CD14-positive monocyte (primary cell): ENCODE measurements at regions not wholly inside any gene's neighbourhood (a gene's known extent, or its start where the extent isn't known, plus 50 kb on each side); places are given as distances from the start of the nearest gene placed in this dataset.

Experiments
- DNase-seq, 3 donors: peaks; one replicate each; pipeline ENCODE4 v3.0.0-alpha.2; 2011 to 2022
- H2AFZ ChIP-seq: 2 replicates; pipeline ENCODE4 v1.6.0; 2012; ENCODE audit warnings: mild to moderate bottlenecking, low read depth, low read length, inconsistent platforms; ENCODE audit not compliant: insufficient read depth, poor library complexity, severe bottlenecking
- H3K27ac ChIP-seq, 2 donors: 1 replicate in 1 of 2; 2 replicates in 1 of 2; pipeline ENCODE4 v1.5.1; 2012 to 2013; ENCODE audit warnings: low read length in 2 of 2, control low read depth in 1 of 2, inconsistent platforms in 1 of 2, low read depth in 1 of 2, mild to moderate bottlenecking in 1 of 2
- H3K27me3 ChIP-seq, 2 donors: one replicate each; pipeline versions ENCODE4 v1.6.0 to v1.6.1; 2011 to 2013; ENCODE audit warnings: low read length in 2 of 2; ENCODE audit not compliant: control insufficient read depth in 2 of 2, insufficient read depth in 2 of 2
- H3K36me3 ChIP-seq, 2 donors: replicated peaks in 1 of 2; 1 replicate in 1 of 2; 2 replicates in 1 of 2; pipeline versions ENCODE4 v1.5.1 to v1.6.1; 2012 to 2013; ENCODE audit warnings: low read length in 2 of 2, control low read depth in 1 of 2, inconsistent platforms in 1 of 2, mild to moderate bottlenecking in 1 of 2; ENCODE audit not compliant: insufficient read depth in 2 of 2, control insufficient read depth in 1 of 2
- H3K4me1 ChIP-seq, 2 donors: 1 replicate in 1 of 2; 2 replicates in 1 of 2; pipeline versions ENCODE4 v1.5.1 to v1.6.1; 2012 to 2013; ENCODE audit warnings: low read length in 2 of 2, control low read depth in 1 of 2, inconsistent platforms in 1 of 2, mild to moderate bottlenecking in 1 of 2, moderate library complexity in 1 of 2; ENCODE audit not compliant: insufficient read depth in 2 of 2, control insufficient read depth in 1 of 2
- H3K4me2 ChIP-seq: replicated peaks from 2 replicates; pipeline ENCODE3; 2012; ENCODE audit warnings: low read length, moderate library complexity, mild to moderate bottlenecking; ENCODE audit not compliant: poor library complexity, severe bottlenecking; ENCODE audit errors: extremely low read depth
- H3K4me3 ChIP-seq, 3 experiments: fragments of 200-600 bp in 1 of 3; sonication (generic) in 1 of 3; replicated peaks in 1 of 3; 1 replicate in 2 of 3; 2 replicates in 1 of 3; pipeline ENCODE4 v1.5.1; 2011 to 2013; ENCODE audit warnings: low read length in 3 of 3, mild to moderate bottlenecking in 3 of 3, control low read depth in 2 of 3, low read depth in 2 of 3, inconsistent platforms in 1 of 3, moderate library complexity in 1 of 3
- H3K79me2 ChIP-seq: 2 replicates; pipeline ENCODE4 v1.6.0; 2012; ENCODE audit warnings: mild to moderate bottlenecking, control low read depth, inconsistent platforms, low read length, moderate library complexity; ENCODE audit not compliant: insufficient read depth
- H3K9ac ChIP-seq: 2 replicates; pipeline ENCODE4 v1.6.0; 2017; ENCODE audit warnings: low read length, mild to moderate bottlenecking; ENCODE audit not compliant: insufficient read depth, poor library complexity, severe bottlenecking
- H3K9me3 ChIP-seq, 2 donors: replicated peaks in 1 of 2; 1 replicate in 1 of 2; 2 replicates in 1 of 2; pipeline versions ENCODE4 v1.5.1 to v1.6.1; 2012 to 2013; ENCODE audit warnings: low read length in 2 of 2, control low read depth in 1 of 2; ENCODE audit not compliant: control insufficient read depth in 1 of 2, insufficient read depth in 1 of 2
- H4K20me1 ChIP-seq: 2 replicates; pipeline ENCODE4 v1.6.0; 2012; ENCODE audit warnings: mild to moderate bottlenecking, low read length, control low read depth, moderate library complexity; ENCODE audit not compliant: insufficient read depth
- H3K27ac Mint-ChIP-seq, 7 donors: one replicate each; pipeline ENCODE4 v1.8.0; 2020; ENCODE audit warnings: mild to moderate bottlenecking in 7 of 7, mixed read lengths in 7 of 7, moderate library complexity in 6 of 7, inconsistent platforms in 2 of 7
- H3K27me3 Mint-ChIP-seq, 3 donors: one replicate each; pipeline ENCODE4 v1.8.0; 2021 to 2022; ENCODE audit warnings: low read depth in 3 of 3, mild to moderate bottlenecking in 3 of 3, mixed read lengths in 3 of 3, moderate library complexity in 3 of 3, inconsistent platforms in 1 of 3
- H3K36me3 Mint-ChIP-seq, 2 donors: one replicate each; pipeline ENCODE4 v1.8.0; 2020; ENCODE audit warnings: mixed read lengths in 2 of 2, inconsistent platforms in 1 of 2, mild to moderate bottlenecking in 1 of 2
- H3K4me1 Mint-ChIP-seq: one replicate; pipeline ENCODE4 v1.8.0; 2020; ENCODE audit warnings: mild to moderate bottlenecking, mixed read lengths
- H3K4me3 Mint-ChIP-seq, 2 donors: one replicate each; pipeline ENCODE4 v1.8.0; 2020; ENCODE audit warnings: mild to moderate bottlenecking in 2 of 2, mixed read lengths in 2 of 2, moderate library complexity in 1 of 2
- H3K9me3 Mint-ChIP-seq, 7 donors: one replicate each; pipeline ENCODE4 v1.8.0; 2020 to 2022; ENCODE audit warnings: mixed read lengths in 7 of 7, mild to moderate bottlenecking in 6 of 7, moderate library complexity in 6 of 7, inconsistent platforms in 2 of 7
- CTCF ChIP-seq: fragments of 200-600 bp; IDR thresholded peaks from one replicate; pipeline ENCODE4 v1.8.0; 2022; ENCODE audit warnings: antibody characterized with exemption, mild to moderate bottlenecking
- WGBS: methylation state at CpG from one replicate; pipeline ENCODE4 v1.1.5; 2013; ENCODE audit warnings: missing lambda C conversion rate; ENCODE audit not compliant: insufficient coverage; 5-methylcytosine and 5-hydroxymethylcytosine counted together
- intact Hi-C, 2 donors: fragments of 100-400 bp; cut with micrococcal nuclease; formaldehyde crosslinking; loops; one replicate each; pipeline versions ENCODE4 v1.15.0 to v1.15.1; 2023

GRCh38 chr3:84905556-84905920, 53.3 kb upstream of the CADM2 start:
- Histone ChIP-seq H3K4me3 (no peak overlapping the region), H3K27ac (no peak overlapping the region), H3K4me1 (no peaks in the 10 kb centered on the region), H3K79me2 (no peaks in the 10 kb centered on the region), H3K4me2 (no peak overlapping the region), H3K27me3 (no peaks in the 10 kb centered on the region), H3K9ac (no peak overlapping the region), H2AFZ (no peak overlapping the region), H3K36me3 (no peaks in the 10 kb centered on the region), H3K9me3 (peaks cover 13 to 26% of the 10 kb centered on the region in 2 donors), H4K20me1 (no peaks in the 10 kb centered on the region)
- Mint-ChIP-seq H3K4me3 (no peak overlapping the region), H3K27me3 (peaks cover 0 to 2% (median 0%) of the 10 kb centered on the region in 3 donors), H3K36me3 (no peaks in the 10 kb centered on the region), H3K9me3 (peaks cover 0 to 12% (median 8%) of the 10 kb centered on the region in 7 donors), H3K27ac (no peak overlapping the region), H3K4me1 (no peaks in the 10 kb centered on the region)
- 100% methylated on average over 2 of the region's 5 CpGs for WGBS
- intact Hi-C loops = no loop called here
- TF ChIP-seq CTCF = no peak
- DNase-seq = no peak

GRCh38 chr3:84906065-84906464, 52.7 kb upstream of the CADM2 start:
- peaks cover 8 to 21% of the 10 kb centered on the region in 2 donors for H3K9me3 ChIP-seq
- no peak overlapping the region for H2AFZ ChIP-seq
- H4K20me1 ChIP-seq = no peaks in the 10 kb centered on the region
- peaks cover 0 to 2% (median 0%) of the 10 kb centered on the region in 3 donors for H3K27me3 Mint-ChIP-seq
- no peak overlapping the region for H3K9ac ChIP-seq
- no peak overlapping the region for H3K27ac ChIP-seq
- H3K9me3 Mint-ChIP-seq = peaks cover 0 to 12% (median 8%) of the 10 kb centered on the region in 7 donors
- no peak overlapping the region for H3K4me3 Mint-ChIP-seq
- no peak for DNase-seq
- no peaks in the 10 kb centered on the region for H3K36me3 Mint-ChIP-seq
- no peak for TF ChIP-seq CTCF
- H3K79me2 ChIP-seq = no peaks in the 10 kb centered on the region
- H3K4me1 Mint-ChIP-seq = no peaks in the 10 kb centered on the region
- H3K4me2 ChIP-seq = no peak overlapping the region
- H3K4me3 ChIP-seq = no peak overlapping the region
- WGBS = 84% methylated on average over 6 of the region's 6 CpGs
- no peaks in the 10 kb centered on the region for H3K36me3 ChIP-seq
- H3K4me1 ChIP-seq = no peaks in the 10 kb centered on the region
- H3K27me3 ChIP-seq = no peaks in the 10 kb centered on the region
- H3K27ac Mint-ChIP-seq = peak overlapping the region in 1 of 7 donors; percentile 60
- intact Hi-C loops = no loop called here
